HCT116 (cell line): ENCODE measurements at regions not wholly inside any gene's neighbourhood (a gene's known extent, or its start where the extent isn't known, plus 50 kb on each side); places are given as distances from the start of the nearest gene placed in this dataset.

ENCODE experiments used
- ATAC-seq: fragments of 200-7000 bp; cut with Tn5 transposase; 2 replicates; pipeline ENCODE4 v1.9.1; 2020; ENCODE audit warnings: mild to moderate bottlenecking, moderate library complexity
- BruUV-seq: library from RNA; stranded (reverse); fragments of 400-500 nt; replicated peaks from 2 replicates; lab custom pipeline; 2021; lab: Mats Ljungman, UMichigan
- CTCF ChIA-PET: fragments of 300-600 bp; sonication (Branson Sonifier 250); formaldehyde crosslinking; loops from one replicate; lab custom pipeline; 2021; ENCODE audit warnings: antibody characterized with exemption; lab: Charles Lee
- POLR2A ChIA-PET: fragments of 300-600, 350-600 bp; sonication (Branson Sonifier 250); formaldehyde crosslinking; loops from one replicate; lab custom pipeline; 2021; ENCODE audit warnings: antibody characterized with exemption; lab: Charles Lee
- RAD21 ChIA-PET, 2 experiments: fragments of 300-600 bp; sonication (Branson Sonifier 250); formaldehyde crosslinking; loops; one replicate each; lab custom pipeline; 2023; ENCODE audit warnings: low total read pairs in 2 of 2; ENCODE audit not compliant: uncharacterized antibody in 2 of 2, unreplicated experiment in 2 of 2, low non-redundant PET in 1 of 2; lab: Charles Lee
- DNase-seq: peaks from one replicate; pipeline ENCODE4 v3.0.0-alpha.2; 2010; ENCODE audit warnings: low read depth, low spot score
- H2AFZ ChIP-seq: fragments of 200-600 bp; shearing (Covaris generic), sonication (generic); 2 replicates; pipeline ENCODE4 v1.6.1; 2017; ENCODE audit warnings: low read depth, mixed run types, mixed read lengths, antibody characterized with exemption, low read length; ENCODE audit not compliant: poor library complexity, severe bottlenecking
- H3K27ac ChIP-seq: 2 replicates; pipeline ENCODE4 v1.5.1; 2012; ENCODE audit warnings: low read depth, low read length
- H3K27me3 ChIP-seq: fragments of 200-600 bp; sonication (generic); 2 replicates; pipeline ENCODE4 v1.6.1; 2016; ENCODE audit warnings: mixed run types, low read length, mixed read lengths; ENCODE audit not compliant: insufficient read depth
- H3K36me3 ChIP-seq, 2 experiments: fragments of 200-500 bp in 1 of 2; fragments of 200-600 bp in 1 of 2; sonication (Bioruptor generic) in 1 of 2; sonication (generic) in 1 of 2; 2 replicates each; pipeline versions ENCODE4 v1.5.1 to v1.6.1; 2014 to 2016; ENCODE audit warnings: low read length in 2 of 2, inconsistent platforms in 1 of 2, mixed read lengths in 1 of 2, mixed run types in 1 of 2; ENCODE audit not compliant: insufficient read depth in 2 of 2, control insufficient read depth in 1 of 2
- H3K4me1 ChIP-seq, 2 experiments: fragments of 200-600 bp in 1 of 2; sonication (generic) in 1 of 2; 2 replicates each; pipeline versions ENCODE4 v1.5.1 to v1.6.1; 2012 to 2017; ENCODE audit warnings: low read length in 2 of 2, inconsistent platforms in 1 of 2, mild to moderate bottlenecking in 1 of 2, mixed read lengths in 1 of 2, mixed run types in 1 of 2, moderate library complexity in 1 of 2; ENCODE audit not compliant: insufficient read depth in 2 of 2, control insufficient read depth in 1 of 2
- H3K4me2 ChIP-seq: fragments of 200-600 bp; sonication (generic); 2 replicates; pipeline ENCODE4 v1.6.1; 2017; ENCODE audit warnings: mixed run types, low read length, mixed read lengths
- H3K4me3 ChIP-seq, 2 experiments: fragments of 200-600 bp in 1 of 2; sonication (generic) in 1 of 2; replicated peaks in 1 of 2; 2 replicates each; pipeline ENCODE4 v1.5.1; 2011 to 2016; ENCODE audit warnings: low read length in 2 of 2, control low read depth in 1 of 2, low read depth in 1 of 2, mild to moderate bottlenecking in 1 of 2, mixed read lengths in 1 of 2, mixed run types in 1 of 2
- H3K79me2 ChIP-seq: fragments of 200-600 bp; sonication (generic); 2 replicates; pipeline ENCODE4 v1.6.1; 2017; ENCODE audit warnings: mild to moderate bottlenecking, mixed run types, low read length, moderate library complexity, mixed read lengths; ENCODE audit not compliant: insufficient read depth
- H3K9ac ChIP-seq: fragments of 200-600 bp; sonication (generic); 2 replicates; pipeline ENCODE4 v1.6.1; 2016; ENCODE audit warnings: low read length, mixed read lengths
- H3K9me2 ChIP-seq: fragments of 200-600 bp; sonication (generic), shearing (Covaris generic); 2 replicates; pipeline ENCODE4 v1.6.1; 2017; ENCODE audit warnings: mixed run types, mild to moderate bottlenecking, moderate library complexity; ENCODE audit not compliant: insufficient read depth
- H3K9me3 ChIP-seq, 2 experiments: fragments of 200-500 bp in 1 of 2; fragments of 200-600 bp in 1 of 2; sonication (Bioruptor generic) in 1 of 2; sonication (generic) in 1 of 2; 2 replicates each; pipeline ENCODE4 v1.6.1; 2014 to 2017; ENCODE audit warnings: low read length in 2 of 2, mixed read lengths in 2 of 2, inconsistent platforms in 1 of 2, low read depth in 1 of 2, mild to moderate bottlenecking in 1 of 2, mixed run types in 1 of 2, moderate library complexity in 1 of 2; ENCODE audit not compliant: control insufficient read depth in 1 of 2, insufficient read depth in 1 of 2
- H4K20me1 ChIP-seq: fragments of 200-600 bp; sonication (generic), shearing (Covaris generic); 2 replicates; pipeline ENCODE4 v1.6.1; 2017; ENCODE audit warnings: mixed run types, mild to moderate bottlenecking, moderate library complexity; ENCODE audit not compliant: insufficient read depth
- ATF3 ChIP-seq: IDR thresholded peaks from 2 replicates; pipeline ENCODE4 v1.6.1; 2012
- CBX3 ChIP-seq: IDR thresholded peaks from 2 replicates; pipeline ENCODE4 v1.6.1; 2012; ENCODE audit warnings: low read depth
- CEBPB ChIP-seq: IDR thresholded peaks from 2 replicates; pipeline ENCODE4 v1.6.1; 2012; ENCODE audit warnings: low read depth
- EGR1 ChIP-seq: IDR thresholded peaks from 2 replicates; pipeline ENCODE4 v1.6.1; 2012; ENCODE audit warnings: low read depth
- EZH2phosphoT487 ChIP-seq: fragments of 200-600 bp; IDR thresholded peaks from 2 replicates; pipeline ENCODE4 v1.6.1; 2018; ENCODE audit warnings: antibody characterized with exemption, borderline replicate concordance
- JUND ChIP-seq: IDR thresholded peaks from 2 replicates; pipeline ENCODE4 v1.6.1; 2012
- MAX ChIP-seq: IDR thresholded peaks from 2 replicates; pipeline ENCODE4 v1.6.1; 2012
- POLR2A ChIP-seq: IDR thresholded peaks from 2 replicates; pipeline ENCODE4 v1.7.0; 2011; ENCODE audit warnings: borderline replicate concordance; ENCODE audit not compliant: insufficient read depth, insufficient read length; ENCODE audit errors: extremely low read depth
- POLR2AphosphoS5 ChIP-seq: IDR thresholded peaks from 2 replicates; pipeline ENCODE4 v1.6.1; 2011; ENCODE audit warnings: mild to moderate bottlenecking, low read depth, low read length, moderate library complexity
- RAD21 ChIP-seq: IDR thresholded peaks from 2 replicates; pipeline ENCODE4 v1.6.1; 2012; ENCODE audit warnings: low read depth, mild to moderate bottlenecking
- REST ChIP-seq: IDR thresholded peaks from 2 replicates; pipeline ENCODE4 v1.6.1; 2012; ENCODE audit warnings: low read depth
- SIN3A ChIP-seq: IDR thresholded peaks from 2 replicates; pipeline ENCODE4 v1.6.1; 2012; ENCODE audit warnings: low read depth
- SP1 ChIP-seq: IDR thresholded peaks from 2 replicates; pipeline ENCODE4 v1.6.1; 2012; ENCODE audit warnings: low read depth
- SRF ChIP-seq: IDR thresholded peaks from 2 replicates; pipeline ENCODE4 v1.6.1; 2012; ENCODE audit warnings: low read depth
- TCF7L2 ChIP-seq: IDR thresholded peaks from 2 replicates; pipeline ENCODE4 v1.7.0; 2011; ENCODE audit warnings: borderline replicate concordance, inconsistent platforms; ENCODE audit not compliant: insufficient read depth, insufficient read length; ENCODE audit errors: extremely low read depth
- YY1 ChIP-seq: IDR thresholded peaks from 2 replicates; pipeline ENCODE4 v1.6.1; 2011; ENCODE audit warnings: low read length, low read depth, moderate library complexity, mild to moderate bottlenecking; ENCODE audit not compliant: insufficient replicate concordance; ENCODE audit errors: extremely low read depth
- ZBTB33 ChIP-seq: IDR thresholded peaks from 2 replicates; pipeline ENCODE4 v1.6.1; 2011; ENCODE audit warnings: mild to moderate bottlenecking, low read length, moderate library complexity; ENCODE audit not compliant: insufficient replicate concordance; ENCODE audit errors: extremely low read depth
- ZFX ChIP-seq: fragments of 450-650 bp; IDR thresholded peaks from 2 replicates; pipeline ENCODE4 v1.6.1; 2017
- ZNF274 ChIP-seq: fragments of 200-500 bp; sonication (Bioruptor generic); IDR thresholded peaks from 2 replicates; pipeline ENCODE4 v1.6.1; 2014; ENCODE audit warnings: mild to moderate bottlenecking, low read depth, low read length, inconsistent platforms
- intact Hi-C: fragments of 100-400 bp; cut with micrococcal nuclease; formaldehyde crosslinking; loops from 2 replicates; pipeline ENCODE4 v1.10.0; 2022

GRCh38 chr7:80362677-80363076, 149.2 kb downstream of the GNAT3 start:
- H3K9ac ChIP-seq, result no peak overlapping the region
- intact Hi-C loops, result no loop called here
- RAD21 ChIA-PET, result no interaction called here
- no peak overlapping the region for H3K4me3 ChIP-seq
- POLR2A ChIA-PET, result no interaction called here
- CTCF ChIA-PET, result no interaction called here
- H3K27ac ChIP-seq, result no peak overlapping the region
- TF ChIP-seq POLR2A, result no peak
- TF ChIP-seq TCF7L2, result no peak
- TF ChIP-seq ZNF274, result no peak
- TF ChIP-seq SP1, result no peak
- TF ChIP-seq RAD21, result no peak
- no peak for TF ChIP-seq MAX
- no peak for TF ChIP-seq SRF
- no peak for TF ChIP-seq EZH2phosphoT487
- TF ChIP-seq YY1, result no peak
- TF ChIP-seq JUND, result no peak
- TF ChIP-seq ZBTB33, result no peak
- no peak for TF ChIP-seq ATF3
- no peak for TF ChIP-seq ZFX
- no peak for TF ChIP-seq SIN3A
- no peak for TF ChIP-seq CEBPB
- no peak for TF ChIP-seq CBX3
- no peak for TF ChIP-seq REST
- no peak for TF ChIP-seq POLR2AphosphoS5
- TF ChIP-seq EGR1, result no peak
- ATAC-seq (no peak), DNase-seq (no peak)
- H3K36me3 ChIP-seq, result no peaks in the 10 kb centered on the region
- peaks cover 0 to 10% of the 10 kb centered on the region in 2 experiments; a peak in 1 of 4 replicates for H3K9me3 ChIP-seq
- no peaks in the 10 kb centered on the region for H3K79me2 ChIP-seq
- no peaks in the 10 kb centered on the region for H4K20me1 ChIP-seq
- peak overlapping the region; percentile 84 for H2AFZ ChIP-seq
- no peaks in the 10 kb centered on the region; the same call in 1 of the 2 replicates for H3K9me2 ChIP-seq
- BruUV-seq, result no TSS peak
- H3K27me3 ChIP-seq, result no peaks in the 10 kb centered on the region
- no peak overlapping the region for H3K4me2 ChIP-seq
- peaks cover 0 to 5% of the 10 kb centered on the region in 2 experiments; a peak in 1 of 4 replicates for H3K4me1 ChIP-seq
